ENCODE measurements at regions not wholly inside any gene's neighbourhood (a gene's known extent, or its start where the extent isn't known, plus 50 kb on each side); places are given as distances from the start of the nearest gene placed in this dataset.

- no peaks in the 10 kb centered on the region for H3K79me2 ChIP-seq (ENCODE audit: low read depth)
- Mint-ChIP-seq H3K4me3 (no peak overlapping the region), H3K27ac (no peak overlapping the region), H3K36me3 (no peaks in the 10 kb centered on the region), H3K4me1 (peaks cover 2% of the 10 kb centered on the region), H3K9me3 (peaks cover 10% of the 10 kb centered on the region), H3K27me3 (ENCODE audit: insufficient read depth, low read depth) (no peaks in the 10 kb centered on the region)
- no peak overlapping the region for H3K4me2 ChIP-seq
- TF ChIP-seq CTCF (IDR thresholded peaks at IDR 0.05): no peak
- TF ChIP-seq EZH2 (IDR thresholded peaks at IDR 0.05): no peak
- no peak for TF ChIP-seq EZH2phosphoT487 (IDR thresholded peaks at IDR 0.05)
- H3K9me3 ChIP-seq (ENCODE audit: low read depth): no peaks in the 10 kb centered on the region
- H3K36me3 ChIP-seq: no peaks in the 10 kb centered on the region
- no peak overlapping the region for H3K27ac ChIP-seq
- no peaks in the 10 kb centered on the region for H3F3A ChIP-seq (ENCODE audit: low read depth)
- H3K4me1 ChIP-seq: peaks cover 4% of the 10 kb centered on the region
- H3K27me3 ChIP-seq: no peaks in the 10 kb centered on the region
- H3K9ac ChIP-seq: no peak overlapping the region
- H3K4me3 ChIP-seq: no peak overlapping the region
- DNase-seq (ENCODE audit: low spot score): no peak
- no peaks in the 10 kb centered on the region for H4K20me1 ChIP-seq (ENCODE audit: low read depth)
- no peak overlapping the region for H2AFZ ChIP-seq (replicated peaks)
Measured at GRCh38 chr14:62602712-62603111, 442.5 kb downstream of the KCNH5 start.

GRCh38 chr14:62604524-62604923 lies 440.7 kb downstream of the KCNH5 start:
- H3K36me3 ChIP-seq: no peaks in the 10 kb centered on the region
- no peak for TF ChIP-seq CTCF (IDR thresholded peaks at IDR 0.05)
- no peak for TF ChIP-seq EZH2 (IDR thresholded peaks at IDR 0.05)
- TF ChIP-seq EZH2phosphoT487 (IDR thresholded peaks at IDR 0.05): no peak
- no peak for DNase-seq (ENCODE audit: low spot score)
- no peaks in the 10 kb centered on the region for H3K79me2 ChIP-seq (ENCODE audit: low read depth)
- H3K9me3 ChIP-seq (ENCODE audit: low read depth): no peaks in the 10 kb centered on the region
- no peaks in the 10 kb centered on the region for H3K27me3 Mint-ChIP-seq (ENCODE audit: insufficient read depth, low read depth)
- no peak overlapping the region for H3K4me3 ChIP-seq
- H4K20me1 ChIP-seq (ENCODE audit: low read depth): no peaks in the 10 kb centered on the region
- peaks cover 9% of the 10 kb centered on the region for H3K4me1 ChIP-seq
- no peaks in the 10 kb centered on the region for H3K27me3 ChIP-seq
- H2AFZ ChIP-seq (replicated peaks): peak overlapping the region; percentile 13
- no peak overlapping the region for H3K4me2 ChIP-seq
- H3K27ac Mint-ChIP-seq: no peak overlapping the region
- no peak overlapping the region for H3K4me3 Mint-ChIP-seq
- peaks cover 3% of the 10 kb centered on the region for H3K4me1 Mint-ChIP-seq
- H3K9ac ChIP-seq: no peak overlapping the region
- no peaks in the 10 kb centered on the region for H3K36me3 Mint-ChIP-seq
- H3K27ac ChIP-seq: no peak overlapping the region
- H3F3A ChIP-seq (ENCODE audit: low read depth): no peaks in the 10 kb centered on the region
- peaks cover 10% of the 10 kb centered on the region for H3K9me3 Mint-ChIP-seq

- TF ChIP-seq EZH2phosphoT487 (IDR thresholded peaks at IDR 0.05): peak; percentile 62
- TF ChIP-seq EZH2 (IDR thresholded peaks at IDR 0.05): no peak
- TF ChIP-seq CTCF (IDR thresholded peaks at IDR 0.05): no peak
- peaks cover 19% of the 10 kb centered on the region for H3K4me1 Mint-ChIP-seq
- no peaks in the 10 kb centered on the region for H3K27me3 Mint-ChIP-seq (ENCODE audit: insufficient read depth, low read depth)
- Histone ChIP-seq H3K27me3 (no peaks in the 10 kb centered on the region), H3K4me1 (peaks cover 19% of the 10 kb centered on the region), H4K20me1 (ENCODE audit: low read depth) (no peaks in the 10 kb centered on the region), H3K9me3 (ENCODE audit: low read depth) (peaks cover 7% of the 10 kb centered on the region), H3K4me2 (peak overlapping the region; percentile 48), H3F3A (ENCODE audit: low read depth) (peaks cover 22% of the 10 kb centered on the region), H3K36me3 (peaks cover 9% of the 10 kb centered on the region), H3K4me3 (peak overlapping the region; percentile 12), H3K9ac (no peak overlapping the region), H2AFZ (replicated peaks) (no peak overlapping the region), H3K27ac (peak overlapping the region; percentile 35), H3K79me2 (ENCODE audit: low read depth) (no peaks in the 10 kb centered on the region)
- H3K9me3 Mint-ChIP-seq: peaks cover 8% of the 10 kb centered on the region
- peak overlapping the region; percentile 72 for H3K27ac Mint-ChIP-seq
- DNase-seq (ENCODE audit: low spot score): peak; percentile 60
- no peak overlapping the region for H3K4me3 Mint-ChIP-seq
- peaks cover 5% of the 10 kb centered on the region for H3K36me3 Mint-ChIP-seq
Measured at GRCh38 chr14:62614122-62614521, 431.1 kb downstream of the KCNH5 start.

Measured in neural progenitor cell (in vitro differentiated cells).